CD4-positive, alpha-beta T cell treated with Interleukin-15 for 1 hour (primary cell): ENCODE measurements at regions not wholly inside any gene's neighbourhood (a gene's known extent, or its start where the extent isn't known, plus 50 kb on each side); places are given as distances from the start of the nearest gene placed in this dataset.

Experiments used
- DNase-seq: peaks from one replicate; pipeline ENCODE4 v3.0.0-alpha.2; 2020

- no peak for DNase-seq
These were observed 264.0 kb upstream of the FAR2 start for GRCh38 chr12:28884904-28885679.

- DNase-seq, result no peak
These were observed 263.1 kb upstream of the FAR2 start for GRCh38 chr12:28885928-28886327.

GRCh38 chr12:28887461-28887990 is 261.6 kb upstream of the FAR2 start:
- DNase-seq, result no peak

- DNase-seq, result no peak
These were observed 258.4 kb upstream of the FAR2 start for GRCh38 chr12:28890664-28891063.

GRCh38 chr12:28891126-28891525 is 258.0 kb upstream of the FAR2 start:
- no peak for DNase-seq

GRCh38 chr12:28893365-28893764 is 255.7 kb upstream of the FAR2 start:
- no peak for DNase-seq

- DNase-seq, result no peak
These were observed 255.2 kb upstream of the FAR2 start for GRCh38 chr12:28893856-28894255.

GRCh38 chr12:28896421-28896820 is 252.7 kb upstream of the FAR2 start:
- DNase-seq, result no peak

GRCh38 chr12:28898038-28898437 is 251.0 kb upstream of the FAR2 start:
- no peak for DNase-seq

GRCh38 chr12:28899951-28900350 is 249.1 kb upstream of the FAR2 start:
- no peak for DNase-seq

- DNase-seq, result no peak
These were observed 243.7 kb upstream of the FAR2 start for GRCh38 chr12:28905220-28905955.

GRCh38 chr12:28908646-28909045 is 240.4 kb upstream of the FAR2 start:
- no peak for DNase-seq

- no peak for DNase-seq
These were observed 239.8 kb upstream of the FAR2 start for GRCh38 chr12:28909291-28909690.

- no peak for DNase-seq
These were observed 223.2 kb upstream of the FAR2 start for GRCh38 chr12:28925719-28926376.

- no peak for DNase-seq
These were observed 218.4 kb upstream of the FAR2 start for GRCh38 chr12:28930704-28931103.

- DNase-seq, result no peak
These were observed 215.9 kb upstream of the FAR2 start for GRCh38 chr12:28933176-28933575.

GRCh38 chr12:28933864-28934527 is 215.1 kb upstream of the FAR2 start:
- DNase-seq, result no peak

- no peak for DNase-seq
These were observed 212.9 kb upstream of the FAR2 start for GRCh38 chr12:28936221-28936620.

GRCh38 chr12:28936711-28937110 is 212.4 kb upstream of the FAR2 start:
- no peak for DNase-seq

- no peak for DNase-seq
These were observed 211.9 kb upstream of the FAR2 start for GRCh38 chr12:28937196-28937595.

GRCh38 chr12:28938056-28938455 is 211.0 kb upstream of the FAR2 start:
- no peak for DNase-seq

- no peak for DNase-seq
These were observed 210.4 kb upstream of the FAR2 start for GRCh38 chr12:28938581-28939235.

- no peak for DNase-seq
These were observed 209.7 kb upstream of the FAR2 start for GRCh38 chr12:28939427-28939826.
